Keratinocyte (primary cell): ENCODE measurements at regions not wholly inside any gene's neighbourhood (a gene's known extent, or its start where the extent isn't known, plus 50 kb on each side); places are given as distances from the start of the nearest gene placed in this dataset.

Experiments used
- DNase-seq: peaks from one replicate; pipeline ENCODE4 v3.0.0-alpha.2; 2011; ENCODE audit warnings: low read depth, missing footprints, low spot score
- FAIRE-seq: peaks from 2 replicates; lab custom pipeline; 2011; peaks lifted over from hg19 to GRCh38; lab: Jason Lieb, UNC
- H2AFZ ChIP-seq: 2 replicates; pipeline ENCODE4 v1.6.0; 2012; ENCODE audit warnings: low read length, control low read depth, inconsistent platforms; ENCODE audit not compliant: control insufficient read depth
- H3K27ac ChIP-seq: 2 replicates; pipeline ENCODE4 v1.5.1; 2011; ENCODE audit warnings: low read length; ENCODE audit not compliant: control insufficient read depth, insufficient read depth
- H3K27me3 ChIP-seq: 3 replicates; pipeline ENCODE4 v1.6.0; 2011; ENCODE audit warnings: low read length; ENCODE audit not compliant: control insufficient read depth, insufficient read depth; ENCODE audit errors: extremely low read depth
- H3K36me3 ChIP-seq, 2 experiments: 2 replicates in 1 of 2; 3 replicates in 1 of 2; pipeline ENCODE4 v1.5.1; 2011; ENCODE audit warnings: low read length in 2 of 2, mild to moderate bottlenecking in 1 of 2; ENCODE audit not compliant: control insufficient read depth in 2 of 2, insufficient read depth in 2 of 2; ENCODE audit errors: extremely low read depth in 1 of 2
- H3K4me1 ChIP-seq: 3 replicates; pipeline ENCODE4 v1.5.1; 2011; ENCODE audit warnings: low read length; ENCODE audit not compliant: control insufficient read depth, insufficient read depth; ENCODE audit errors: extremely low read depth
- H3K4me2 ChIP-seq: 3 replicates; pipeline ENCODE4 v1.6.0; 2011; ENCODE audit warnings: low read depth, low read length; ENCODE audit not compliant: control insufficient read depth, insufficient read depth; ENCODE audit errors: extremely low read depth
- H3K4me3 ChIP-seq, 3 experiments: fragments of 200-600 bp in 1 of 3; sonication (generic) in 1 of 3; 2 replicates in 2 of 3; 3 replicates in 1 of 3; pipeline ENCODE4 v1.5.1; 2011 to 2016; ENCODE audit warnings: low read length in 3 of 3, mild to moderate bottlenecking in 3 of 3, control low read depth in 2 of 3, inconsistent platforms in 1 of 3, low read depth in 1 of 3, mixed read lengths in 1 of 3, mixed run types in 1 of 3, moderate library complexity in 1 of 3; ENCODE audit not compliant: control insufficient read depth in 2 of 3, insufficient read depth in 2 of 3; ENCODE audit errors: extremely low read depth in 1 of 3
- H3K79me2 ChIP-seq: 2 replicates; pipeline ENCODE4 v1.6.0; 2012; ENCODE audit warnings: low read length; ENCODE audit not compliant: control insufficient read depth, insufficient read depth
- H3K9ac ChIP-seq: 3 replicates; pipeline ENCODE4 v1.6.0; 2011; ENCODE audit warnings: low read length; ENCODE audit not compliant: control insufficient read depth, insufficient read depth; ENCODE audit errors: extremely low read depth
- H3K9me1 ChIP-seq: 3 replicates; pipeline ENCODE4 v1.6.0; 2011; ENCODE audit warnings: low read length; ENCODE audit not compliant: control insufficient read depth, insufficient read depth; ENCODE audit errors: extremely low read depth
- H3K9me3 ChIP-seq: 2 replicates; pipeline ENCODE4 v1.5.1; 2012; ENCODE audit warnings: low read depth, low read length; ENCODE audit not compliant: control insufficient read depth
- H4K20me1 ChIP-seq: 3 replicates; pipeline ENCODE4 v1.6.0; 2011; ENCODE audit warnings: low read length; ENCODE audit not compliant: control insufficient read depth, insufficient read depth; ENCODE audit errors: extremely low read depth
- EZH2 ChIP-seq: IDR thresholded peaks from one replicate; pipeline ENCODE4 v1.6.1; 2012; ENCODE audit warnings: inconsistent platforms, mild to moderate bottlenecking, low read length, moderate library complexity
- dilution Hi-C: fragments of 300-500 bp; cut with MboI; formaldehyde crosslinking; loops from one replicate; pipeline ENCODE4 v1.7.0; 2020; ENCODE audit warnings: low sequenced_read_pairs; ENCODE audit not compliant: extremely low pct_ligation_motif_present
- TF ChIP-seq, protein P1 (sequence below), 3 experiments: IDR thresholded peaks in 1 of 3; conservative IDR thresholded peaks in 1 of 3; optimal IDR thresholded peaks in 1 of 3; 2 replicates in 2 of 3; 3 replicates in 1 of 3; pipeline versions ENCODE3 to v1.5.1; 2011; ENCODE audit warnings: low read length in 3 of 3, mild to moderate bottlenecking in 3 of 3, moderate library complexity in 2 of 3, control low read depth in 1 of 3, inconsistent platforms in 1 of 3; ENCODE audit not compliant: insufficient read depth in 2 of 3; ENCODE audit errors: extremely low read depth in 1 of 3

DNA sequence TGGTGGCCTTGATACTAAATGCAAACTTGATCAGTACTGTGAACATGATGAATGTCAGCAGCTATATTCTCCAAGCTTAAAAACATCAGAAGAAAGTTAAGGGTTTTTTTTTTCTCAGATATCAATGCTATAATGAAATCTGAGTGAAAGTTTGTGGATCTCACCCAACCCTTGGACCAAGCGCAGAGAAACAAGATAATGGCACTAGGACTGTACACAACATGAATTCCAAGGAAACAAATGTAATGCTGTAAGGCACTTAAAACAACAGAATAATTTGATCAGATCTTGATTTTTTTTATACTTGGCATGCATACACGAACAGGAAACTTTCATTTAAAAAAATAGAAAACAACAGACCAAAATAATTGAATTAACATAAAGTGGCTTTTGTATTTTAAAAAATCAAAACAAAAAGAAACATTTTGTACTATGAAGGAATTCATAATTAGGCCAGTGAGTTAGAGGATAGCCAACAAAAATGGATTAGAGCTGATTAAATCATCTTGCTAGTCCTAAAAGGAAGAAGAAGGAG lies 1154.0 kb upstream of the EYS start:
- no peak overlapping the region for H3K4me3 ChIP-seq
- TF ChIP-seq, protein P1, sequence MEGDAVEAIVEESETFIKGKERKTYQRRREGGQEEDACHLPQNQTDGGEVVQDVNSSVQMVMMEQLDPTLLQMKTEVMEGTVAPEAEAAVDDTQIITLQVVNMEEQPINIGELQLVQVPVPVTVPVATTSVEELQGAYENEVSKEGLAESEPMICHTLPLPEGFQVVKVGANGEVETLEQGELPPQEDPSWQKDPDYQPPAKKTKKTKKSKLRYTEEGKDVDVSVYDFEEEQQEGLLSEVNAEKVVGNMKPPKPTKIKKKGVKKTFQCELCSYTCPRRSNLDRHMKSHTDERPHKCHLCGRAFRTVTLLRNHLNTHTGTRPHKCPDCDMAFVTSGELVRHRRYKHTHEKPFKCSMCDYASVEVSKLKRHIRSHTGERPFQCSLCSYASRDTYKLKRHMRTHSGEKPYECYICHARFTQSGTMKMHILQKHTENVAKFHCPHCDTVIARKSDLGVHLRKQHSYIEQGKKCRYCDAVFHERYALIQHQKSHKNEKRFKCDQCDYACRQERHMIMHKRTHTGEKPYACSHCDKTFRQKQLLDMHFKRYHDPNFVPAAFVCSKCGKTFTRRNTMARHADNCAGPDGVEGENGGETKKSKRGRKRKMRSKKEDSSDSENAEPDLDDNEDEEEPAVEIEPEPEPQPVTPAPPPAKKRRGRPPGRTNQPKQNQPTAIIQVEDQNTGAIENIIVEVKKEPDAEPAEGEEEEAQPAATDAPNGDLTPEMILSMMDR (optimal IDR thresholded peaks at IDR 0.05 in 1 of 3, IDR thresholded peaks at IDR 0.05 in 1 of 3, conservative IDR thresholded peaks at IDR 0.05 in 1 of 3; ENCODE audit: extremely low read depth in 1 of 3, insufficient read depth in 2 of 3, low read length in 3 of 3), result no peak
- TF ChIP-seq EZH2, result no peak
- dilution Hi-C loops, result no loop called here
- no peak overlapping the region for H2AFZ ChIP-seq
- no peak for DNase-seq
- no peaks in the 10 kb centered on the region for H3K9me3 ChIP-seq
- H3K9ac ChIP-seq, result no peak overlapping the region
- FAIRE-seq, result no peak
- no peaks in the 10 kb centered on the region for H3K79me2 ChIP-seq
- H4K20me1 ChIP-seq, result no peaks in the 10 kb centered on the region
- H3K27ac ChIP-seq, result no peak overlapping the region
- H3K36me3 ChIP-seq, result no peaks in the 10 kb centered on the region
- no peak overlapping the region for H3K4me2 ChIP-seq
- no peaks in the 10 kb centered on the region for H3K4me1 ChIP-seq
- no peaks in the 10 kb centered on the region for H3K27me3 ChIP-seq
- H3K9me1 ChIP-seq, result no peaks in the 10 kb centered on the region

DNA sequence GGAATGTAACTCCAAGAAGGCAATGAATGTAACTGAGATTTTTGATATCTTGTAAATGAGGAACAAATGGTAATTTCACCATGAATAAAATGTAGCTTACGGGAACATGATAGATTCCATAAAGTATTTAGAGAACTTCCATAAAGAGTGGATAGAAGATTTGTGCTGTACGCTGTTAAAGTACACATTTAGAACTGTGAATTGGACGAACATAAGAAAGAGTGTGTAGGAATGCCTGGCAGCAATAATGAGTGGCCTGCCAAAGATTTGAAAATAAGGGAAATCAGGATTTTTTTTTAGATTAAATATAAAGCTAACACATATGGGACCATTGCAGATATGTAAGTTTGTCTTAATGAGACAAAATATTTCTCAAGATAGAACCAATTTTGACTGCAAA lies 1153.3 kb upstream of the EYS start:
- H3K9me1 ChIP-seq, result no peaks in the 10 kb centered on the region
- dilution Hi-C loops, result no loop called here

More for the DNA sequence above, 1153.3 kb upstream of the EYS start:
- FAIRE-seq, result no peak
- Histone ChIP-seq H2AFZ (no peak overlapping the region), H3K27me3 (no peaks in the 10 kb centered on the region), H3K79me2 (no peaks in the 10 kb centered on the region), H3K4me3 (no peak overlapping the region), H3K4me1 (no peaks in the 10 kb centered on the region), H3K9ac (no peak overlapping the region), H4K20me1 (no peaks in the 10 kb centered on the region), H3K36me3 (no peaks in the 10 kb centered on the region), H3K4me2 (no peak overlapping the region), H3K27ac (no peak overlapping the region), H3K9me3 (no peaks in the 10 kb centered on the region)
- TF ChIP-seq EZH2, result no peak
- TF ChIP-seq, protein P1 (optimal IDR thresholded peaks at IDR 0.05 in 1 of 3, IDR thresholded peaks at IDR 0.05 in 1 of 3, conservative IDR thresholded peaks at IDR 0.05 in 1 of 3; ENCODE audit: extremely low read depth in 1 of 3, insufficient read depth in 2 of 3, low read length in 3 of 3), result no peak
- DNase-seq, result no peak
